Right renal pelvis (tissue), 4 donors: ENCODE measurements at regions not wholly inside any gene's neighbourhood (a gene's known extent, or its start where the extent isn't known, plus 50 kb on each side); places are given as distances from the start of the nearest gene placed in this dataset.
"Not testable (repeated sequence)": the region's sequence is repeated elsewhere in the genome, so short reads cannot be mapped to it uniquely, and the experiment has no call there.

Experiments used
- DNase-seq, 4 donors: peaks; one replicate each; pipeline ENCODE4 v3.0.0-alpha.2; 2013; ENCODE audit warnings: low read depth in 4 of 4, low spot score in 3 of 4, missing footprints in 1 of 4

DNA sequence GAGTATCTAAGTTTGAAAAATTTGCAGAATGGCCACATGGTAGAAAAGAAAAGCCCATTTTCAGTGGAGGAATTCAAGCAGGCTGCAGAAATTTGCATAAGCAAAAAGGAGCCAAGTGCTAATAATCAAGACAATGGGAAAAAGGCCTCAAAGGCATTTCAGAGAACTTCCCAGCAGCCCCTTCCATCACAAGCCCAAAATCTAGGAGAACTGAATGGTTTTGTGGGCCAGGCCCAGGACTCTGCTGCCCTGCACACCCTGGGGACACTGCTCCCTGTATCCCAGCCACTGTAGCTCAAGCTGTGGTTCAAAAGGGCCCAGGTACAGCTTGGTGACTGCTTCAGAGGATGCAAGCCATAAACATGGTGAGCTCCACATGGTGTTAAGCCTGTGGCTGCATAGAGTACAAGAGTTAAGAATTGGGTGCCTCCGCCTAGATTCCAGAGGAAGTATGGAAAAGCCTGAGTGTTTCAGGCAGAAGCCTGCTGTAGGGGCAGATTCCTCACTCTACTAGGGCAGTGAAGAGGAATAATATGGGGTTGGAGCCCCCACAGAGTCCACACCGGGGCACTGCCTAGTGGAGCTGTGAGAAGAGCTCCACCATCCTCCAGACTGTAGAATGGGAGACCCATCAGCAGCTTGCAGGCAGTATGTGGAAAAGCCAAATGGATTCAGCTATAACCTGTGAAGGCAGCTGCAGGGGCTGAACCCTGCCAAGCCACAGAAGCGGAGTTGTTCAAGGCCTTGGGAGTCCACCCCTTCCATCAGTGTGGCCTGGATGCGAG lies 720.7 kb upstream of the CTNND2 start:
- DNase-seq: no peak

- no peak for DNase-seq
These were observed 719.2 kb upstream of the CTNND2 start for GRCh38 chr5:12623408-12623807.

DNA sequence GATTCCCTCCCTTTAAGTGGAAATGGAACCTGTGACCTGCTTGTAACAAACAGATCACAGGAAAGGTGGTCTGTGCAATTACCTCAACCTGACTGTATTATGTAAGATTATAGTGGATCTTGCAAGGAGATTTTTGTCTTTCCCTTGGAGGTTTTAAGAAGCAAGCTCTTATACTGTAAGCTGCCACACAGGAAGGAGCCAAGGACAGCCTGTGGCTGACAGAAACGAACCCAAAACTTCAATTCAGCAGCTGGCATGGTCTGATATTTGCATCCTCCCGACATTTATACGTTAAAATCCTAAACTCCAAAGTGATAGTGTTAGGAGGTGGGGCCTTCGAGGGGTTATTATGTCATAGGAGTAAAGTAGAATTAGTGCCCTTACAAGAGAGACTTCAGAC lies 711.8 kb upstream of the CTNND2 start:
- DNase-seq: no peak

GRCh38 chr5:12615141-12615820 lies 711.0 kb upstream of the CTNND2 start:
- DNase-seq: no peak

DNA sequence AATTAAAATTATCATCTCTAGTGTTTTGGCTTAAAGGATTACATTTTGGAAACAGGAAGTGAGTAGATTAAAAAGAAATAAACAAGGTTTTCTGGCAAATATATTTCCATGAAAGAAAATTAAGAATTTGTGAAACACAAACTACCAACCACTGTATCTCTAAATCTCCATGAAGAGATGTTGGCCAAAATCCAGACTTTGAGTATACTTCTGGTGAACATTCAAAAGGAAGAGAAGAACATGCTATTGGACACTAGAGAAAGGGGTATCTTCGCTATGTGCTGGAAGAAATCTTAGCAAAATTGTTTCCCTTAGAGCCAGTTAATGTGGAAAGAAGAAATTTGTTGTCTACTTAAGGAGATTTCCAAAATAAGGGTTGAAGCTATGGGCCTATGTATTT lies 710.4 kb upstream of the CTNND2 start:
- no peak for DNase-seq

DNA sequence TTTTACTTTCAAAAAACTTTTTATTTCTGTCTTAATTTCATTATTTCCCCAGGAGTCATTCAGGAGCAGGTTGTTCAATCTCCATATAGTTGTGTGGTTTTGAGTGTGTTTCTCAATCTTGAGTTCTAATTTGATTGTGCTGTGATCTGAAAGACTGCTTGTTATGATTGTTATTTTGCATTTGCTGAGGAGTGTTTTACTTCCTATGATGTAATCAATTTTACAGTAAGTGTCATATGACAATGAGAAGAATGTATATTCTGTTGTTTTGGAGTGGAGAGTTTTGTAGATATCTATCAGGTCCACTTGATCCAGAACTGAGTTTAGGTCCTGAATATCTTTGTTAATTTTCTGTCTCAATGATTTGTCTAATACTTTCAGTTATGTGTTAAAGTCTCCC lies 706.9 kb upstream of the CTNND2 start:
- DNase-seq: no peak

GRCh38 chr5:12607817-12608216 lies 703.6 kb upstream of the CTNND2 start:
- not testable (repeated sequence) for DNase-seq

- no peak for DNase-seq
These were observed 688.0 kb upstream of the CTNND2 start for GRCh38 chr5:12592228-12592627.

- DNase-seq: no peak
These were observed 682.2 kb upstream of the CTNND2 start for GRCh38 chr5:12586406-12586805.

- DNase-seq: not testable (repeated sequence)
These were observed 674.6 kb upstream of the CTNND2 start for GRCh38 chr5:12578803-12579202.

DNA sequence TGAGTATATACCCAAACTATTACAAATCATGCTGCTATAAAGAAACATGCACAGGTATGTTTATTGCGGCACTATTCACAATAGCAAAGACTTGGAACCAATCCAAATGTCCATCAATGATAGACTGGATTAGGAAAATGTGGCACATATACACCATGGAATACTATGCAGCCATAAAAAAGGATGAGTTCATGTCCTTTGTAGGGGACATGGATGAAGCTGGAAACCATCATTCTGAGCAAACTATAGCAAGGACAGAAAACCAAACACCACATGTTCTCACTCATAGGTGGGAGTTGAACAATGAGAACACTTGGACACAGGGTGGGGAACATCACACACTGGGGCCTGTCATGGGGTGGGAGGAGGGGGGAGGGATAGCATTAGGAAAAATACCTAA lies 672.7 kb upstream of the CTNND2 start:
- DNase-seq: not testable (repeated sequence)

- not testable (repeated sequence) for DNase-seq
These were observed 670.2 kb upstream of the CTNND2 start for GRCh38 chr5:12574298-12575093.

DNA sequence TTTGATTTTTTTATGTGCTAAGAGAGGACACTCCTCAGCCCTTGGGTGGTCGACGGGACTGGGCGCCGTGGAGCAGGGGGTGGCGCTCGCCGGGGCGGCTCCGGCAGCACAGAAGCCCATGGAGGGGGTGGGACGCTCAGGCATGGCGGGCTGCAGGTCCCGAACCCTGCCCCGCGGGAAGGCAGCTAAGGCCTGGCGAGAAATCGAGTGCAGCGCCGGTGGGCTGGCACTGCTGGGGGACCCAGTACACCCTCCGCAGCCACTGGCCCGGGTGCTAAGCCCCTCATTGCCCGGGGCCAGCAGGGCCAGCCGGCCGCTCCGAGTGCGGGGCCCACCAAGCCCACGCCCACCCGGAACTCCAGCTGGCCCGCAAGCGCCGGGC lies 669.7 kb upstream of the CTNND2 start:
- DNase-seq: not testable (repeated sequence)

GRCh38 chr5:12570688-12571087 lies 666.4 kb upstream of the CTNND2 start:
- DNase-seq: no peak

- DNase-seq: no peak
These were observed 662.2 kb upstream of the CTNND2 start for GRCh38 chr5:12566441-12566840.

GRCh38 chr5:12557012-12557411 lies 652.8 kb upstream of the CTNND2 start:
- no peak for DNase-seq

GRCh38 chr5:12526113-12526512 lies 621.9 kb upstream of the CTNND2 start:
- no peak for DNase-seq

GRCh38 chr5:12522116-12522515 lies 617.9 kb upstream of the CTNND2 start:
- no peak for DNase-seq

DNA sequence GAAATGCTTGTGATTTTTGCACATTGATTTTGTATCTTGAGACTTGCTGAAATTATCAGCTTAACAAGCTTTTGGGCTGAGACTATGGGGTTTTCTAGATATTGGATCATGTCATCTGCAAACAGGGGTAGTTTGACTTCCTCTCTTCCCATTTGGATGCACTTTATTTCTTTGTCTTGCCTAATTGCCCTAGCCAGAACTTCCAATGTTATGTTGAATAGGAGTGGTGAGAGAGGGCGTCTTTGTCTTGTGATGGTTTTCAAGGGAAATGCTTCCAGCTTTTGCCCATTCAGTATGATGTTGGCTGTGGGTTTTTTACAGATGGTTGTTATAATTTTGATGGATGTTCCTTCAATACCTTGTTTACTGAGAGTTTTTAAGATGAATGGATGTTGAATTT lies 600.7 kb upstream of the CTNND2 start:
- not testable (repeated sequence) for DNase-seq

DNA sequence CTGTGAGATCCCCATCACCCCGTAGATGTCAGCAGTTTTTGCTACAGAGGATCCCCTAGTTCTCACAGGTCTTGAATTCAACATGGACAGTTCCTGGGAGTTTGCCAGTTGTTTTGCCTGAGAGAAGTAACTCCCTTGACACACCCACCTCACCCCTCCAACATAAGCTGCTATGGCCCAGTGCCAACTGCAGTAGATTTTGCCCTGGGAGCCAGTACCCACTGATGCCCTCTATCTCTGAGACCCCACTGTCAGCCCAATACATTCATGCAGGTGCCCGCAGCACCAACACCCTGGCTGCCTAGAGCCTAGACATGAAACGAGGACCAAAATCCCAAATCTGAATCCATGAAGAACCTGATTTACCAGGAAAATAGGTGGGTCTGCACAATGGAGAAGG lies 583.9 kb upstream of the CTNND2 start:
- DNase-seq: no peak

DNA sequence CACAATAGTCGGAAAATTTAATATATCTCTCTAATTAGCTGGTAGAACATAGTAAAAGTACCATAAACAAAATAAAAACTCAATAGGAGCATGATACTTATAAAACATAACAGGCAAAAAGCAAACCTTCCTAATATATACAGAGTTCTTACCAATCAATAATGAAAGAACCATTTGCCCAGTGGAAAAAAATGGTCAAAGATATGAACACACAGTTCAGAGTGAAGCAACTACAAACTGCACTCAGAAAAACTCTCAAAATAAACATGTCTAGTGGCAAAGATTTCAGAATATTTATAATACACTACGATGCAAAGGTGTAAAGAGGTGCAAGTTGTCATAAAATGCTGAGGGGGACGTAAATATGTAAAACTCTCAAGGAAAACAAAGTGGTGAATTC lies 576.2 kb upstream of the CTNND2 start:
- no peak for DNase-seq
